OCI-LY3 (cell line): ENCODE measurements at regions not wholly inside any gene's neighbourhood (a gene's known extent, or its start where the extent isn't known, plus 50 kb on each side); places are given as distances from the start of the nearest gene placed in this dataset.

Source experiments
- EZH2phosphoT487 ChIP-seq: fragments of 200-600 bp; shearing (Covaris generic); IDR thresholded peaks from 2 replicates; pipeline ENCODE4 v1.6.1; 2018; ENCODE audit warnings: antibody characterized with exemption, mixed run types, low read depth
- TF ChIP-seq, protein P1 (sequence below): fragments of 200-600, 300-600 bp; sonication (generic); IDR thresholded peaks from 2 replicates; pipeline ENCODE4 v1.5.1; 2014; ENCODE audit warnings: antibody characterized with exemption, low read length, low read depth

DNA sequence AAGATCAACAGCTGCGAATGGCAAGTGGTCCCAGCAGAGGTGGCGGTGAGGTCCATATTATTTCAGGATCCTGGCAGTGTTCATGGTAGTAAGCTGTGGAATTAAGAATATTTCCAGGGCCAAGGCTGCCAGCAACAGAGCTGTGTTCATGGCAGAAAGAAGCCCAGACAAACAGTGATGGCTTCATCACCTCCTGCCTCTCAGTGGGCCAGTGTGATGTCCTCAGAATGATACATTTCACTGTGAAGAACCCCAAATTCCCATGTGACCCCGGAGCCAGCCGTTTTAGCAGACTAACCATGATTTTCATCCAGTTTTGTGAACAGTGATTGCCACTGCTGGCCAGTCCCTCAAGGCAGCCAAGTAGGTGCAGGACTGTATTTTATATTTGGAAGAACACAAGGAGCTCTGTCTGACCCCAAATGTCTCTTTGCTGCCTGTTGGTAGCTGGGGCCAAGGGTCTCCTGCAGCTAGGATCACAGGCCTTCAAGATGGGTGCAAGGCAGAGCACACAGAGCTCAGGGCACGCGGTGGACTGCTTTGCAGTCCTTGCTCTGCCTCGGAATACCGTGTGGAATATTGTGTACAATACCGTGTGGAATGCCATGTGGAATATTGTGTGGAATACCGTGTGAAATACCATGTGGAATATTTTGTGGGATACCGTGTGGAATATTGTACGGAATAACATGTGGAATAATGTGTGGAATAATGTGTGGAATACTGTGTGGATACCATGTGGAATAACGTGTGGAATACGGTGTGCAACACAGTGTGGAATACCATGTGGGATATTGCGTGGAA, 132.3 kb upstream of the CHST15 start:
- TF ChIP-seq, protein P1, sequence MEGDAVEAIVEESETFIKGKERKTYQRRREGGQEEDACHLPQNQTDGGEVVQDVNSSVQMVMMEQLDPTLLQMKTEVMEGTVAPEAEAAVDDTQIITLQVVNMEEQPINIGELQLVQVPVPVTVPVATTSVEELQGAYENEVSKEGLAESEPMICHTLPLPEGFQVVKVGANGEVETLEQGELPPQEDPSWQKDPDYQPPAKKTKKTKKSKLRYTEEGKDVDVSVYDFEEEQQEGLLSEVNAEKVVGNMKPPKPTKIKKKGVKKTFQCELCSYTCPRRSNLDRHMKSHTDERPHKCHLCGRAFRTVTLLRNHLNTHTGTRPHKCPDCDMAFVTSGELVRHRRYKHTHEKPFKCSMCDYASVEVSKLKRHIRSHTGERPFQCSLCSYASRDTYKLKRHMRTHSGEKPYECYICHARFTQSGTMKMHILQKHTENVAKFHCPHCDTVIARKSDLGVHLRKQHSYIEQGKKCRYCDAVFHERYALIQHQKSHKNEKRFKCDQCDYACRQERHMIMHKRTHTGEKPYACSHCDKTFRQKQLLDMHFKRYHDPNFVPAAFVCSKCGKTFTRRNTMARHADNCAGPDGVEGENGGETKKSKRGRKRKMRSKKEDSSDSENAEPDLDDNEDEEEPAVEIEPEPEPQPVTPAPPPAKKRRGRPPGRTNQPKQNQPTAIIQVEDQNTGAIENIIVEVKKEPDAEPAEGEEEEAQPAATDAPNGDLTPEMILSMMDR = no peak
- no peak for TF ChIP-seq EZH2phosphoT487
